ENCODE measurements at regions not wholly inside any gene's neighbourhood (a gene's known extent, or its start where the extent isn't known, plus 50 kb on each side); places are given as distances from the start of the nearest gene placed in this dataset.

GRCh38 chr16:80041410-80041809, 440.9 kb upstream of the MAF start:
- TF ChIP-seq ELF4 (IDR thresholded peaks at IDR 0.05) (no peak), SUZ12 (IDR thresholded peaks at IDR 0.05) (no peak), PKNOX1 (IDR thresholded peaks at IDR 0.05) (no peak), SP1 (IDR thresholded peaks at IDR 0.05) (no peak), FOXM1 (IDR thresholded peaks at IDR 0.05; ENCODE audit: borderline replicate concordance) (no peak), FOXK2 (IDR thresholded peaks at IDR 0.05) (no peak), NFRKB (IDR thresholded peaks at IDR 0.05) (no peak), LEF1 (IDR thresholded peaks at IDR 0.05; ENCODE audit: borderline replicate concordance) (no peak)
